ENCODE measurements at regions not wholly inside any gene's neighbourhood (a gene's known extent, or its start where the extent isn't known, plus 50 kb on each side); places are given as distances from the start of the nearest gene placed in this dataset.

- no peak overlapping the region for H3K4me3 Mint-ChIP-seq
- Histone ChIP-seq H2AK5ac (ENCODE audit: insufficient read length, low read length) (no peak overlapping the region), H3K4me1 (ENCODE audit: insufficient read depth, low read length) (peaks cover 6% of the 10 kb centered on the region; the same call in 1 of the 2 replicates), H3K4me2 (ENCODE audit: insufficient read depth, insufficient read length, low read length) (no peak overlapping the region), H4K20me1 (ENCODE audit: control insufficient read depth, insufficient read depth, insufficient read length) (no peaks in the 10 kb centered on the region), H4K5ac (ENCODE audit: insufficient read length, low read depth, low read length) (no peak overlapping the region), H3K9me3 (ENCODE audit: control insufficient read depth, low read depth, low read length) (no peaks in the 10 kb centered on the region), H3K23ac (ENCODE audit: insufficient read length, low read depth, low read length) (no peak overlapping the region), H4K8ac (replicated peaks; ENCODE audit: insufficient read length, low read depth, low read length) (no peak overlapping the region), H2BK5ac (ENCODE audit: insufficient read length, low read length) (no peak overlapping the region), H4K91ac (ENCODE audit: insufficient read length, low read depth, low read length) (no peak overlapping the region), H3T11ph (ENCODE audit: low read length) (no peak overlapping the region), H3K56ac (ENCODE audit: insufficient read length, low read depth, low read length) (no peak overlapping the region), H3K79me2 (ENCODE audit: insufficient read depth, low read length) (no peaks in the 10 kb centered on the region), H2BK20ac (ENCODE audit: low read depth, low read length, poor library complexity, severe bottlenecking) (no peak overlapping the region), H3K23me2 (ENCODE audit: insufficient read length, low read depth, low read length, poor library complexity, severe bottlenecking) (no peaks in the 10 kb centered on the region), H2BK120ac (ENCODE audit: low read depth, low read length, poor library complexity, severe bottlenecking) (no peak overlapping the region), H3K27ac (ENCODE audit: insufficient read length, low read depth, low read length) (no peak overlapping the region), H3K9ac (ENCODE audit: extremely low read depth, insufficient read length, low read length) (no peak overlapping the region), H3K27me3 (ENCODE audit: insufficient read depth, low read length) (no peaks in the 10 kb centered on the region), H2BK12ac (ENCODE audit: insufficient read length, low read depth, low read length) (no peak overlapping the region), H3K79me1 (ENCODE audit: insufficient read depth, low read depth, low read length, poor library complexity, severe bottlenecking) (no peaks in the 10 kb centered on the region), H3K4ac (ENCODE audit: low read depth, low read length) (no peak overlapping the region), H3K18ac (ENCODE audit: insufficient read length, low read depth, low read length) (no peak overlapping the region), H2BK15ac (ENCODE audit: low read depth, low read length) (no peak overlapping the region), H2AFZ (ENCODE audit: low read length) (no peak overlapping the region), H3K14ac (ENCODE audit: insufficient read depth, low read length) (no peak overlapping the region)
- H3K9me3 Mint-ChIP-seq, result no peaks in the 10 kb centered on the region
- no peaks in the 10 kb centered on the region for H3K36me3 Mint-ChIP-seq (ENCODE audit: insufficient read depth in 1 of 3, low read depth in 3 of 3)
- TF ChIP-seq, protein P1, sequence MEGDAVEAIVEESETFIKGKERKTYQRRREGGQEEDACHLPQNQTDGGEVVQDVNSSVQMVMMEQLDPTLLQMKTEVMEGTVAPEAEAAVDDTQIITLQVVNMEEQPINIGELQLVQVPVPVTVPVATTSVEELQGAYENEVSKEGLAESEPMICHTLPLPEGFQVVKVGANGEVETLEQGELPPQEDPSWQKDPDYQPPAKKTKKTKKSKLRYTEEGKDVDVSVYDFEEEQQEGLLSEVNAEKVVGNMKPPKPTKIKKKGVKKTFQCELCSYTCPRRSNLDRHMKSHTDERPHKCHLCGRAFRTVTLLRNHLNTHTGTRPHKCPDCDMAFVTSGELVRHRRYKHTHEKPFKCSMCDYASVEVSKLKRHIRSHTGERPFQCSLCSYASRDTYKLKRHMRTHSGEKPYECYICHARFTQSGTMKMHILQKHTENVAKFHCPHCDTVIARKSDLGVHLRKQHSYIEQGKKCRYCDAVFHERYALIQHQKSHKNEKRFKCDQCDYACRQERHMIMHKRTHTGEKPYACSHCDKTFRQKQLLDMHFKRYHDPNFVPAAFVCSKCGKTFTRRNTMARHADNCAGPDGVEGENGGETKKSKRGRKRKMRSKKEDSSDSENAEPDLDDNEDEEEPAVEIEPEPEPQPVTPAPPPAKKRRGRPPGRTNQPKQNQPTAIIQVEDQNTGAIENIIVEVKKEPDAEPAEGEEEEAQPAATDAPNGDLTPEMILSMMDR (conservative IDR thresholded peaks at IDR 0.05), result no peak
- H3K27ac Mint-ChIP-seq, result no peak overlapping the region
- no peaks in the 10 kb centered on the region for H3K27me3 Mint-ChIP-seq (ENCODE audit: low read depth)
- peaks cover 62 to 64% of the 10 kb centered on the region in 2 experiments for H3K4me1 Mint-ChIP-seq
- no CpG with 5 or more reads among the region's 2 CpGs for WGBS (ENCODE audit: extremely low coverage, insufficient read length, low lambda C conversion rate)
- no peak for DNase-seq
Measured at GRCh38 chr1:232577772-232578171, 52.2 kb downstream of the SIPA1L2 start.
